OCI-LY3 (cell line): ENCODE measurements at regions not wholly inside any gene's neighbourhood (a gene's known extent, or its start where the extent isn't known, plus 50 kb on each side); places are given as distances from the start of the nearest gene placed in this dataset.

Experiments
- H2AFZ ChIP-seq: fragments of 200-600, 300-600 bp; shearing (Covaris generic); 2 replicates; pipeline ENCODE4 v1.6.0; 2014; ENCODE audit warnings: antibody characterized with exemption, low read depth, low read length
- H3K27ac ChIP-seq: fragments of 200-600, 300-600 bp; sonication (generic); 2 replicates; pipeline ENCODE4 v1.5.1; 2014; ENCODE audit warnings: mild to moderate bottlenecking, low read length, moderate library complexity, mixed read lengths
- H3K27me3 ChIP-seq: fragments of 200-600, 300-600 bp; sonication (generic); 2 replicates; pipeline ENCODE4 v1.6.1; 2014; ENCODE audit warnings: low read depth, low read length, mixed read lengths
- H3K36me3 ChIP-seq: fragments of 200-600, 300-600 bp; sonication (generic); replicated peaks from 2 replicates; pipeline ENCODE3; 2014; ENCODE audit warnings: low read depth, low read length, mixed read lengths
- H3K4me1 ChIP-seq: fragments of 300-600, 200-600 bp; sonication (generic); 2 replicates; pipeline ENCODE4 v1.6.1; 2014; ENCODE audit warnings: low read length, mixed read lengths
- H3K4me2 ChIP-seq: fragments of 200-600, 300-600 bp; sonication (generic); 2 replicates; pipeline ENCODE4 v1.6.1; 2014; ENCODE audit warnings: low read length, mixed read lengths
- H3K4me3 ChIP-seq: fragments of 300-600, 200-600 bp; sonication (generic); 2 replicates; pipeline ENCODE4 v1.5.1; 2014; ENCODE audit warnings: antibody characterized with exemption, mild to moderate bottlenecking, low read length, moderate library complexity
- H3K79me2 ChIP-seq: fragments of 300-600, 200-600 bp; shearing (Covaris generic); 2 replicates; pipeline ENCODE4 v1.6.1; 2014; ENCODE audit warnings: mild to moderate bottlenecking, low read length, mixed read lengths
- H3K9ac ChIP-seq: fragments of 300-600, 200-600 bp; shearing (Covaris generic); 2 replicates; pipeline ENCODE4 v1.6.0; 2014; ENCODE audit warnings: mild to moderate bottlenecking, low read length, moderate library complexity
- H3K9me3 ChIP-seq: fragments of 200-600, 300-600 bp; shearing (Covaris generic); 2 replicates; pipeline ENCODE4 v1.6.1; 2014; ENCODE audit warnings: low read length, mixed read lengths; ENCODE audit not compliant: insufficient read depth
- H4K20me1 ChIP-seq: fragments of 200-600, 300-600 bp; sonication (generic); 2 replicates; pipeline ENCODE4 v1.6.1; 2016; ENCODE audit warnings: low read length, mixed read lengths; ENCODE audit not compliant: insufficient read depth
- CTCF ChIP-seq: fragments of 200-600, 300-600 bp; sonication (generic); IDR thresholded peaks from 2 replicates; pipeline ENCODE4 v1.5.1; 2014; ENCODE audit warnings: antibody characterized with exemption, low read length, low read depth
- EZH2phosphoT487 ChIP-seq: fragments of 200-600 bp; shearing (Covaris generic); IDR thresholded peaks from 2 replicates; pipeline ENCODE4 v1.6.1; 2018; ENCODE audit warnings: antibody characterized with exemption, mixed run types, low read depth

- Histone ChIP-seq H3K27me3 (no peaks in the 10 kb centered on the region), H4K20me1 (no peaks in the 10 kb centered on the region), H3K79me2 (no peaks in the 10 kb centered on the region), H2AFZ (no peak overlapping the region), H3K36me3 (no peaks in the 10 kb centered on the region), H3K9ac (no peak overlapping the region), H3K4me3 (no peak overlapping the region), H3K9me3 (no peaks in the 10 kb centered on the region), H3K27ac (no peak overlapping the region), H3K4me2 (no peak overlapping the region), H3K4me1 (no peaks in the 10 kb centered on the region)
- TF ChIP-seq CTCF (no peak), EZH2phosphoT487 (no peak)
Observed at GRCh38 chr1:194175251-194175650, 988.8 kb upstream of the B3GALT2 start.

DNA sequence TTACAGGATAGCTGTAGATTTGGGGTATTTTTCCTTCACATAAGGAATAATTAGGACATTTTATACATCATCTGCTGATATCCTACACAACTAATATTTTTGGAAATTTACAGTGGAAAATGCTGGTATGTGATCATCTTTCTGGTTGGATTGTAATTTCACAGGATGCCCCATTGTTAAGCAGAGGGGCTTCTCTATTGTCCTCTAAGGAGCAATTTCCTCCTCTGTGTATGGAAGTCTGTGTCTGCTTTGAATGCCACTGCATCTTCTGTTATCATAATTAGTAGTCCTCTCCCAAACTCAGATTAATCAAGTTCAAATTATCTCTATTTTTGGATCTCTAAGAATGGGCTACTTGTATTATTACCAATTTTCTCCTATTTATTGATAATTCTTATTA lies 988.1 kb upstream of the B3GALT2 start:
- Histone ChIP-seq H3K27me3 (no peaks in the 10 kb centered on the region), H3K27ac (no peak overlapping the region), H3K4me2 (no peak overlapping the region), H3K9me3 (no peaks in the 10 kb centered on the region), H2AFZ (no peak overlapping the region), H3K36me3 (no peaks in the 10 kb centered on the region), H3K4me1 (no peaks in the 10 kb centered on the region), H3K9ac (no peak overlapping the region), H3K79me2 (no peaks in the 10 kb centered on the region), H4K20me1 (no peaks in the 10 kb centered on the region), H3K4me3 (no peak overlapping the region)
- TF ChIP-seq EZH2phosphoT487 (no peak), CTCF (no peak)

- Histone ChIP-seq H3K27ac (no peak overlapping the region), H3K4me1 (peaks cover 7% of the 10 kb centered on the region), H3K4me3 (no peak overlapping the region), H4K20me1 (no peaks in the 10 kb centered on the region), H2AFZ (no peak overlapping the region), H3K4me2 (no peak overlapping the region), H3K27me3 (no peaks in the 10 kb centered on the region), H3K9ac (no peak overlapping the region), H3K9me3 (peaks cover 5% of the 10 kb centered on the region; the same call in 1 of the 2 replicates), H3K79me2 (no peaks in the 10 kb centered on the region), H3K36me3 (no peaks in the 10 kb centered on the region)
- TF ChIP-seq EZH2phosphoT487 (no peak), CTCF (no peak)
Observed at GRCh38 chr1:194171596-194171995, 985.2 kb upstream of the B3GALT2 start.

DNA sequence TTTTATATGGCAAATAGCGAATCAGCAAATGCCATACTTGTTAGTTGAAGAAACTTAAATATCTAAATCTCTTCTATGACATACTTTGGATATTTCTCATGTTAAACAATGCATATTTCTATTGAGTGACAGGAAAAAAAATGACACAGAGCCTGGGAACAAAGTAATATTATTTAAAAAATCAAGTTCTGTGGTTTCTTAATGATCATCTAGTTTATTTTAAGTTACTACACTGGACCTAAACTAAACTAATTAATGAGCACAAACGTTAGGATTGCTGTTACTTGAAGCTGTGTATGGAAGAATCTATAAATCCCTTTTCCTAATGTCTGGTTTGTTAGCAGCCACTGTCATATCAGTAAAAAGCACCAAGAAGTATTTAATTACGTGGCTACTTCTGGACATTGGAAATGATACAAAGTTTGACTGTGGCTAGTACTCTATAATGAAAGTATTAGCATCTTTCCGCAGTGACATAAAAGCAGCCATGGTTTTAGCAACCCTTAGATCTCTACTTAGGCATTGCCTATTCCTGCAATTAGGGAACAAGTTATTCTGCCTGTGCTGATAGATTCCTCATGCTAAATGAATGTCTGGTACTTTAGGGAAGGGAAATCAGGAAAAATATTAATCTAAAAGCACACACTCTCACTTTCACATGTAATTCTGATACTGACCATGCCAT lies 981.7 kb upstream of the B3GALT2 start:
- no peaks in the 10 kb centered on the region for H3K27me3 ChIP-seq
- H3K9me3 ChIP-seq = peaks cover 5% of the 10 kb centered on the region; the same call in 1 of the 2 replicates
- H3K36me3 ChIP-seq = no peaks in the 10 kb centered on the region
- no peaks in the 10 kb centered on the region for H4K20me1 ChIP-seq
- no peak overlapping the region for H2AFZ ChIP-seq
- peaks cover 7% of the 10 kb centered on the region for H3K4me1 ChIP-seq
- H3K79me2 ChIP-seq = no peaks in the 10 kb centered on the region
- H3K9ac ChIP-seq = no peak overlapping the region
- H3K27ac ChIP-seq = no peak overlapping the region
- H3K4me3 ChIP-seq = no peak overlapping the region
- H3K4me2 ChIP-seq = peak overlapping the region; percentile 13; the same call in 1 of the 2 replicates
- TF ChIP-seq EZH2phosphoT487 (no peak), CTCF (no peak)
